LHCN-M2 (cell line): ENCODE measurements at regions not wholly inside any gene's neighbourhood (a gene's known extent, or its start where the extent isn't known, plus 50 kb on each side); places are given as distances from the start of the nearest gene placed in this dataset.
"Not testable (repeated sequence)": the region's sequence is repeated elsewhere in the genome, so short reads cannot be mapped to it uniquely, and the experiment has no call there.

Source experiments
- DNase-seq: peaks from one replicate; pipeline ENCODE4 v3.0.0-alpha.2; 2012; ENCODE audit warnings: low read depth

DNA sequence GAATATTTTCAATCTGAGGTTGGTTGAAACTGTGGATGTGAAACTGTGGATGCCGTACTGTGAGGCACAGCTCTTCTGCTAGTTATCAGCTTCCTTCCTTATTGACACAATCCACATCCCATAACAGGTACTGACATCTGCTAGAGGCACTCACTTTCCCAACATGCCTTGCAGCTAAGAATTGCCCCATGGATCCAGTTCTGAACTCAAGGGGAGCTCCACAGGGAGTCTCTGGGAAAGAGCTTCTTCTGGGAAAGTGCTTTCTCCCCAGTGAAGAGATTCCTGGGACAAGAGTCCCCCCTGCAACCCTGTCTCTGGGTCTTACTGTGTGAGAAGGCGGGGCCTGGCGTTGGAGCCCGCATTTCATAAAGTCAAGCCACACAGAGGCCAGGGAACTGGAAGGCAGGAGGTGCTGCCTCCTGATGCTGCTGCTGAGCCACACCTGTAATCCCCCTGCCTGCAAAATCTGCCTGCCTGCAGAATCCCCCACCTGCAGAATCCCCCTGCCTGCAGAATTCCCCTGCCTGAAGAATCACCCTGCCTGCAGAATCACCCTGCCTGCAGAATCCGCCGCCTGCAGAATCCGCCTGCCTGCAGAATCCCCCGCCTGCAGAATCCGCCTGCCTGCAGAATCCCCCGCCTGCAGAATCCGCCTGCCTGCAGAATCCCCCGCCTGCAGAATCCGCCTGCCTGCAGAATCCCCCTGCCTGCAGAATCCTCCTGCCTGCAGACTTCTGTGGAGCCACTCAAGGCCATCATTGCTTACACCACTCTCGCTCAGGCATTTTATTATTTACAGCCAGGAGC, 305.4 kb downstream of the FOXL1 start:
- DNase-seq, result no peak

DNA sequence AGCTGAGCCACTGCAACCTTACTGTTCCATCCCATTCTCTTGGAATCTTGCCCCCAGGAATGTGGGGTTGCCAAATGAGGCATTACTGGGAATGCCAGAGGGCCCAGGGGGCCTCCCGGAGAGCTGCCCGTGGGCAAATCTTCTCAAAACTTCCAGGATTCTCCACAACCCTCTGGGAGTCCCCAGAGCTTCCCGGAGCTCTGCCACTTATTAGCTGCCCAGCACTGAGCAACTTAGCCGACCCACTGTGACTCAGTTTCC, 306.0 kb downstream of the FOXL1 start:
- DNase-seq, result peak; percentile 77

DNA sequence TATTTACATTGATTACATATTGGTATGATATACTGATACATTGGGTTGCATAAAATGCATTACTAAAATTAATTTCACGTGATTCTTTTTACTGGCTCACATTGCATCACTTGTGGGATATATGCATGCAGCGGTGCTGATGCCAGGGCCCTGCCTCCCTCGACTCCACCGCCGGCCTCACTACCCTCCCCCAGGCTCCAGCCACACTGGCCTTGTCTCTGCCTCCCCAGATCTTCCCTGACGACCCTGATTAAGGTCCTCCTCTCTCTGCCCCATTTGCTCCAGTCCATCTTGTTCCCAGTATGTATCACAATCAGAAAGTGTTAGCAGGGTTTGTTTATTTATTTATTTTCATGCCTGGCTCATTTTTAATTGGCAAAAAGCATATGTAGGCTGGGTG, 306.8 kb downstream of the FOXL1 start:
- no peak for DNase-seq

GRCh38 chr16:86886651-86887050, 308.3 kb downstream of the FOXL1 start:
- peak; percentile 26 for DNase-seq

GRCh38 chr16:86887416-86887815, 309.1 kb downstream of the FOXL1 start:
- DNase-seq, result no peak

DNA sequence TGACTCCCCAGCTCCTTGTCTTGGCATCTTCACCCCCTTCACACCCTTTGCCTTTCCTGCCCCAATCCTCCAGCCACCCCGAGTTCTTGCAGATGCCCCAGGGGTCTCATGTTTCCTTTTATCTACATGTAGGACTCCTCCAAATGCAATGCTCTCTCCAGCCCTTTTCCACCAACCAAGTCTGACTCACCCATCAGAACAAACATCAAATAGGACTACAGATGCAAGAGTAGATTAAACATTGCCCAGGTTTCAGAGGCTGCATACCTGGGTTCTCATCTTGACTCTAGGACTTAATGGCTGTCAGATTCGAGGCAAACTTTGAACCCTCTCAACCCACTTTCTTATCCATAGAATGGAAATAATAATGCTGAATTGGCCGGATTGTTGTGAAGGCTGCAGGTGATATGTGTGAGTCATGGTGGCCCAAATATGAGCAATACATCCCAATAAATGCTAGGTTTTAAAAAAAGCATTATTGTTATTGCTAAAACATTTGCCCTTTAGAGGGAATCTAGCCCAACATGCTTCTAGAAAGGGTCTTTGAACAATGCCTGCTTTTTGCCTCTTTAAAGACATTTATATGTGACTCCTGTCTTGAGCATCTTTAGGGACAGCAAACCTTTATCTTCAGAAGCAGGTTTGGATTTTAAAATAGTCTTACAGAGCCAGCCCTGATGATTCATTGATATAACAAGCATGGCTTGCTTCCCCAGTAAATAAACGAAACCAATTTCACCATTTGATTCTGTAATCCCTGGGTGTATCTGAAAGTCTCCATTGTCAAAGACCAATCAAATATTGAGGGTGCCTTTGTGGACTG, 310.1 kb downstream of the FOXL1 start:
- DNase-seq, result no peak

- DNase-seq, result not testable (repeated sequence)
These were observed 310.7 kb downstream of the FOXL1 start for GRCh38 chr16:86889054-86889366.

GRCh38 chr16:86889974-86890373, 311.6 kb downstream of the FOXL1 start:
- DNase-seq, result no peak

GRCh38 chr16:86891121-86891520, 312.8 kb downstream of the FOXL1 start:
- DNase-seq, result no peak

DNA sequence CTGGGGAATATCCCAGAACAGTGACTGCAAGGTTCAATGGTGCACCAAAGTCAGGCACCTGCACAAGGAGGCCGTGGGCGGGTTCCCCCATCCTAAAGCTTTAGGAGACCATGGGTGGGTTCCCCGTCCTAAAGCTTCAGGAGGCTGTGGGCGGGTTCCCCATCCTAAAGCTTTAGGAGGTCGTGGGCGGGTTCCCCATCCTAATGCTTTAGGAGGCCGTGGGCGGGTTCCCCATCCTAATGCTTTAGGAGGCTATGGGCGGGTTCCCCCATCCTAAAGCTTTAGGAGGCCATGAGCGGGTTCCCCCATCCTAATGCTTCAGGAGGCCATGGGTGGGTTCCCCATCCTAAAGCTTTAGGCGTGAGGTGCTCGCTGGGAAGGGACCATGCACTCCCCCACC, 313.3 kb downstream of the FOXL1 start:
- no peak for DNase-seq

DNA sequence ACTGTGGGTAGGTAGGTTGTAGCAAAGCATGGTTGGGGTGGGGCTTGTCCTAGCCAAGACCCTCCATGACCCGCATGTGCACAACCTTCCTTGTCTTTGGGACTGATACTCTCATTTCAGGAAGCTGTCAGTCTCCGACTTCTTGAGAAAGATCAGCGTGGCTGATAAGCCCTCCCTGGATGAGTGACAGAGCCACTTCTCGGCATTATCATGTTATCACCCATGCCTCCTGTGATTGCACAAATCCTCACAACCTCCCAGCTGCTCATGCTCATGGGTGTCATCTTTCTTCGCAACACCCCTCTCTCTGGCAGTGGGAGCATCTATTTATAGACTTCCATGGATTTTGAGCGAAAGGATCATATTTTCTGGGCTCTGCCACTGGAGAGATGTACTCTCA, 314.2 kb downstream of the FOXL1 start:
- peak; percentile 84 for DNase-seq

- DNase-seq, result no peak
These were observed 315.2 kb downstream of the FOXL1 start for GRCh38 chr16:86893506-86893905.

DNA sequence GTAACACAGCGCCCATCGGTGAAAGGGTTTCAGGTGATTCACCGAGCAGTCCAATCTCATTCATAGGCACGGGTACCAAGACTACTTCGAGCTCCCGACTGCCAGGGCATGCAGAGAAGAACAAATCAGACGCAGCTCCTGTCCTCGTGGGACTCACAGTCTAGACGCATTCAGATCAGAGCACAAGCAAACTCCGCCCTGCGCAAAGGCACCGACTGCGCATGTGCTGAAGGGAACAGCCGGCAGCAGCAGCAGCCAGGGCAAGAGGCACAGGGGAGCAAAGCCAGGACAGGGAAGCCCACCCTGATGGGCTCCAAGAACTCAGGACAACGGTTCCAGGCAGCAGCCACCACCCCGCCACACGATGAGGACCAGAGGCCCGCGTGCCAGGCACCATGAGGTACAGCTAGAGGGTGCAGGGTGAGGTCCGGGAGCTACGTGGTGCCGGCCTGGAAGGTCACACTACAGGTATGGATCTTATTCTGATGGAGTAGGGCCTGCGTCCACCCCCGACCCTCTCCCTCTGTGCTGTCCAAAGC, 315.7 kb downstream of the FOXL1 start:
- no peak for DNase-seq

DNA sequence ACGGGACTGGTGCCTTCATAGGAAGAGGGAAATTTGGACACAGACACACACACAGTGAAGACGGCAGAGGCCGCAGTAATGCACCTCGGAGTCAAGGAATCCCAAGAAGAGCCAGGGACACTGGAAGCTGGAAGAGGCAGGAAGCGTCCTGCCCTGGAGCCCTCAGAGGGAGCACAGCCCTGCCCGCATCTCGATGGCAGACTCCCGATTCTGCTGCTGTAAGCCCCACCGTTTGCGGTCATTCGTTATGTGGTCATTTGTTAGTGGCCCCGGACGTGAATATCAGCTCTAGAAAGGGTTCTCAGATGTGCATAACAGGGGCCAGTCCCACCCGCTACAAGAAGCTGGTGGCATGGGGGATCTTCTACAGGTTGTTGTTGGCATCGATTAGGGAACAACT, 316.6 kb downstream of the FOXL1 start:
- DNase-seq, result no peak

DNA sequence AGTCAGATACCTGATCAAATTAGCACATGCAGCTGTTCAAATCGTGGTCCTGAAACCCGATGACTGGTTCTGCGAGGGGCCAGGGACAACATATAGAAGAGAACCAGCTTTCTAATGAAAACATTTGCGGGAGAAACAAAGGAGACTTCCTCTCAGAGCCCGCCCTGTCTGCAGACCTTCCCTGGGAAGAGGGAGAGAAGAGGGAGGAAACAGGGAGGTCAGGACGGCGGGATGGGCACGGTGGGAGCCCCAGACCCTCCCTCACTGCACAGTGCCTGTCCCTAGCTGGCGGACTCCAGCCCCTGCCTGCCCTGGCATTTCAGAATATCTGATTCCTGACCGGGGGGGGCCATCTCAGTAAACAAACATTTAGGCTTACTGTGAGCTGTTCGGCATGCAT, 317.3 kb downstream of the FOXL1 start:
- DNase-seq, result no peak

- no peak for DNase-seq
These were observed 318.6 kb downstream of the FOXL1 start for GRCh38 chr16:86896976-86897375.

GRCh38 chr16:86897486-86897885, 319.1 kb downstream of the FOXL1 start:
- DNase-seq, result no peak

DNA sequence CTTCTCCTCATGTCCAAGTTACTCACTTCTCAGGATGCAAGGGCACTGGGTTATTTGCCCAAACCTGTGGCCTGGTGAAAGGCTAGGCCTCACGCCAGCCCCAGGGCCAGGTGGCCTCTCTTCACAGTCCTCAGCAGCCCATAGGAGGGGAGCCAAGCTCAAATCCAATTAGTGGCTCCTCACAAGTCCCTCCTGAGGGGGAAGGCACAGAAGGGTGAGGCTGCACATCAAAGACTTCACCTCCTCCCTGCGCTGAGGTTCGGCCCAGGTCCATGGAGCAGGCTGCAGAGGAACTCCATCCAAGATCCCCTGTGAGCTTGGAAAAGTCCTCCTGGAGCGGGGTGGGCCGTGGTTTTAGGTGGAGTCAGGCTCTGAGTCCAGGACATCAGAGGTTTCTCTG, 320.0 kb downstream of the FOXL1 start:
- no peak for DNase-seq

- no peak for DNase-seq
These were observed 320.8 kb downstream of the FOXL1 start for GRCh38 chr16:86899151-86899550.

- DNase-seq, result peak; percentile 80
These were observed 321.4 kb downstream of the FOXL1 start for GRCh38 chr16:86899757-86900156.

GRCh38 chr16:86901483-86901882, 323.1 kb downstream of the FOXL1 start:
- DNase-seq, result peak; percentile 60

GRCh38 chr16:86902656-86903001, 324.3 kb downstream of the FOXL1 start:
- no peak for DNase-seq

- DNase-seq, result no peak
These were observed 324.7 kb downstream of the FOXL1 start for GRCh38 chr16:86903068-86903467.
